ENCODE measurements at regions not wholly inside any gene's neighbourhood (a gene's known extent, or its start where the extent isn't known, plus 50 kb on each side); places are given as distances from the start of the nearest gene placed in this dataset.

GRCh38 chr4:120348521-120348920 lies 281.9 kb upstream of the MAD2L1 start:
- no peak overlapping the region for H3K9ac ChIP-seq (ENCODE audit: insufficient read depth, low read depth, low read length)
- no peaks in the 10 kb centered on the region for H3K9me3 ChIP-seq (ENCODE audit: low read length)
- TF ChIP-seq ZBTB43 (CRISPR knock-in tag; conservative IDR thresholded peaks at IDR 0.05) (no peak), MXD1 (CRISPR knock-in tag; IDR thresholded peaks at IDR 0.05) (no peak), ZNF572 (CRISPR knock-in tag; IDR thresholded peaks at IDR 0.05) (no peak), CCDC6 (CRISPR knock-in tag; IDR thresholded peaks at IDR 0.05) (no peak), ETV5 (CRISPR knock-in tag; IDR thresholded peaks at IDR 0.05; ENCODE audit: borderline replicate concordance) (no peak), XRCC5 (optimal IDR thresholded peaks at IDR 0.05; ENCODE audit: low read length) (no peak), KDM4B (CRISPR knock-in tag; IDR thresholded peaks at IDR 0.05) (no peak), PAXIP1 (CRISPR knock-in tag; conservative IDR thresholded peaks at IDR 0.05) (no peak), ZXDC (CRISPR knock-in tag; IDR thresholded peaks at IDR 0.05) (no peak), HCFC1 (IDR thresholded peaks at IDR 0.05; ENCODE audit: low read depth, low read length) (no peak), GPN1 (CRISPR knock-in tag; IDR thresholded peaks at IDR 0.05; ENCODE audit: borderline replicate concordance) (no peak), SIN3B (IDR thresholded peaks at IDR 0.05; ENCODE audit: low read length) (no peak), KLF6 (CRISPR knock-in tag; IDR thresholded peaks at IDR 0.05) (no peak), RBFOX2 (IDR thresholded peaks at IDR 0.05; ENCODE audit: low read depth, low read length) (no peak), ZNF24 (IDR thresholded peaks at IDR 0.05) (no peak), MAFF (IDR thresholded peaks at IDR 0.05; ENCODE audit: low read depth, low read length) (no peak), YEATS2 (CRISPR knock-in tag; IDR thresholded peaks at IDR 0.05; ENCODE audit: borderline replicate concordance) (no peak)
- no peak overlapping the region for H2AFZ ChIP-seq (ENCODE audit: low read length)
- H3K4me2 ChIP-seq (ENCODE audit: low read depth, low read length), result no peak overlapping the region
- POLR2A ChIA-PET, result no interaction called here
- ATAC-seq (no peak), DNase-seq (ENCODE audit: low spot score) (no peak), FAIRE-seq (no peak)
- intact Hi-C loops (cut with micrococcal nuclease; ENCODE audit: unreplicated experiment) (no loop called here), in situ Hi-C loops (cut with HindIII; ENCODE audit: extremely low pct_ligation_motif_present, low pct_unique_long_range_greater_than_20kb) (no loop called here)
- 0% methylated on average over 2 of the region's 2 CpGs for WGBS (ENCODE audit: low lambda C conversion rate)
- no TSS peak for BruUV-seq (replicated peaks)
- H3K79me2 ChIP-seq (ENCODE audit: insufficient read depth, low read length), result no peaks in the 10 kb centered on the region
- no peaks in the 10 kb centered on the region for H4K20me1 ChIP-seq (ENCODE audit: insufficient read depth, low read length)
- H3K27me3 ChIP-seq (ENCODE audit: control insufficient read depth in 1 of 2, insufficient read depth in 2 of 2, low read length in 2 of 2), result no peaks in the 10 kb centered on the region; a peak in 1 of 5 replicates
- CTCF ChIA-PET (ENCODE audit: low intra/inter-chr PET ratio, low total read pairs), result no interaction called here
- no peaks in the 10 kb centered on the region for H3K4me1 ChIP-seq (ENCODE audit: insufficient read depth, low read length)
- no peak overlapping the region for H3K4me3 ChIP-seq (replicated peaks in 1 of 3; ENCODE audit: insufficient read depth in 1 of 3, low read depth in 2 of 3, low read length in 3 of 3)
- no peaks in the 10 kb centered on the region for H3K36me3 ChIP-seq (replicated peaks in 1 of 2; ENCODE audit: control insufficient read depth in 1 of 2, insufficient read depth in 2 of 2, low read length in 2 of 2)
- H3K27ac ChIP-seq (ENCODE audit: extremely low read length, insufficient read depth, low read length), result no peak overlapping the region

All from HepG2 (cell line).